OCI-LY7 (cell line): ENCODE measurements at regions not wholly inside any gene's neighbourhood (a gene's known extent, or its start where the extent isn't known, plus 50 kb on each side); places are given as distances from the start of the nearest gene placed in this dataset.

Experiments
- EZH2phosphoT487 ChIP-seq: fragments of 200-600 bp; sonication (generic); IDR thresholded peaks from 2 replicates; pipeline ENCODE4 v1.6.1; 2018; ENCODE audit warnings: low read depth, borderline replicate concordance, mild to moderate bottlenecking, mixed run types, antibody characterized with exemption, low read length, moderate library complexity, mixed read lengths
- TF ChIP-seq, protein P1 (sequence below): fragments of 200-600 bp; sonication (generic); conservative IDR thresholded peaks from 2 replicates; pipeline ENCODE4 v1.5.1; 2014; ENCODE audit warnings: mild to moderate bottlenecking, antibody characterized with exemption, low read length, moderate library complexity, mixed read lengths

DNA sequence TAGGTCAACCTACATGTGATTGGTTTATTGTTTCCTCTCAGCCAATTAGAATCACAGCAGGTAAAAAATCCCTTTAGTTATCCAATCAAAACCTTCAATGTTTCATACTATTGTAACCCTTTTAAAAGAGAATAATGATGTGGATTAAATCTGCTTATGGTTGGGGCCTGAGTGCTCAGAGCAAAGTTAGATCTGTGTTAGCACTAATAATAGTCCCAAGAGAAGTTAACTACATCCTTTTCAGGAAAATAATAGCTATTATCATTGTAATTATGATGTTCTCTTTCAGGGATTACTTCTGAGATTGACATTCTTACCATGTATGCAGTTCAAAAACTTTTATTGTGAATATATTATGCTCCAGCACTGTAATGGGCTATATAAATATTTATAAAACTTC, 262.6 kb upstream of the ARX start:
- TF ChIP-seq, protein P1, sequence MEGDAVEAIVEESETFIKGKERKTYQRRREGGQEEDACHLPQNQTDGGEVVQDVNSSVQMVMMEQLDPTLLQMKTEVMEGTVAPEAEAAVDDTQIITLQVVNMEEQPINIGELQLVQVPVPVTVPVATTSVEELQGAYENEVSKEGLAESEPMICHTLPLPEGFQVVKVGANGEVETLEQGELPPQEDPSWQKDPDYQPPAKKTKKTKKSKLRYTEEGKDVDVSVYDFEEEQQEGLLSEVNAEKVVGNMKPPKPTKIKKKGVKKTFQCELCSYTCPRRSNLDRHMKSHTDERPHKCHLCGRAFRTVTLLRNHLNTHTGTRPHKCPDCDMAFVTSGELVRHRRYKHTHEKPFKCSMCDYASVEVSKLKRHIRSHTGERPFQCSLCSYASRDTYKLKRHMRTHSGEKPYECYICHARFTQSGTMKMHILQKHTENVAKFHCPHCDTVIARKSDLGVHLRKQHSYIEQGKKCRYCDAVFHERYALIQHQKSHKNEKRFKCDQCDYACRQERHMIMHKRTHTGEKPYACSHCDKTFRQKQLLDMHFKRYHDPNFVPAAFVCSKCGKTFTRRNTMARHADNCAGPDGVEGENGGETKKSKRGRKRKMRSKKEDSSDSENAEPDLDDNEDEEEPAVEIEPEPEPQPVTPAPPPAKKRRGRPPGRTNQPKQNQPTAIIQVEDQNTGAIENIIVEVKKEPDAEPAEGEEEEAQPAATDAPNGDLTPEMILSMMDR: no peak
- no peak for TF ChIP-seq EZH2phosphoT487
